Spleen (tissue), 11 donors: ENCODE measurements at regions not wholly inside any gene's neighbourhood (a gene's known extent, or its start where the extent isn't known, plus 50 kb on each side); places are given as distances from the start of the nearest gene placed in this dataset.

Experiments used
- DNase-seq: peaks from one replicate; pipeline ENCODE4 v3.0.0-alpha.2; 2020
- H3K27ac ChIP-seq, 8 donors: fragments of 200-600 bp; sonication (generic) in 7 of 8; 1 replicate in 4 of 8; 2 replicates in 4 of 8; pipeline versions ENCODE4 v1.5.0 to v1.8.0; 2016 to 2021; ENCODE audit warnings: inconsistent platforms in 4 of 8, mild to moderate bottlenecking in 4 of 8, moderate library complexity in 1 of 8
- H3K27me3 ChIP-seq, 7 donors: fragments of 200-600 bp; sonication (generic) in 6 of 7; replicated peaks in 1 of 7; 1 replicate in 4 of 7; 2 replicates in 3 of 7; pipeline versions ENCODE4 v1.5.0 to v1.8.0; 2016 to 2021; ENCODE audit warnings: inconsistent platforms in 3 of 7, mild to moderate bottlenecking in 1 of 7
- H3K36me3 ChIP-seq, 6 donors: fragments of 200-600 bp; sonication (generic) in 5 of 6; 1 replicate in 4 of 6; 2 replicates in 2 of 6; pipeline versions ENCODE4 v1.5.0 to v1.8.0; 2016 to 2021; ENCODE audit warnings: inconsistent platforms in 2 of 6
- H3K4me1 ChIP-seq, 6 donors: fragments of 200-600 bp; sonication (generic) in 5 of 6; 1 replicate in 3 of 6; 2 replicates in 3 of 6; pipeline versions ENCODE4 v1.5.0 to v1.8.0; 2016 to 2021; ENCODE audit warnings: inconsistent platforms in 3 of 6
- H3K4me3 ChIP-seq, 8 donors: fragments of 200-600 bp; sonication (generic) in 7 of 8; 1 replicate in 4 of 8; 2 replicates in 4 of 8; pipeline versions ENCODE4 v1.5.0 to v1.8.0; 2016 to 2021; ENCODE audit warnings: inconsistent platforms in 4 of 8, mild to moderate bottlenecking in 4 of 8, moderate library complexity in 2 of 8
- H3K9me3 ChIP-seq, 8 donors: fragments of 200-600 bp; sonication (generic) in 7 of 8; 1 replicate in 4 of 8; 2 replicates in 4 of 8; pipeline versions ENCODE4 v1.5.0 to v1.8.0; 2016 to 2021; ENCODE audit warnings: inconsistent platforms in 4 of 8
- CTCF ChIP-seq, 11 experiments: fragments of 200-600 bp in 7 of 11; fragments of 450-650 bp in 4 of 11; sonication (generic) in 4 of 11; IDR thresholded peaks in 8 of 11; conservative IDR thresholded peaks in 3 of 11; 1 replicate in 7 of 11; 2 replicates in 4 of 11; pipeline versions ENCODE4 v1.4.0 to v1.8.0; 2016 to 2021; ENCODE audit warnings: antibody characterized with exemption in 11 of 11, inconsistent platforms in 4 of 11, mild to moderate bottlenecking in 1 of 11
- POLR2A ChIP-seq, 3 donors: fragments of 450-650 bp; IDR thresholded peaks; one replicate each; pipeline ENCODE4 v1.5.1; 2017; ENCODE audit warnings: antibody characterized with exemption in 3 of 3, mild to moderate bottlenecking in 1 of 3
- POLR2AphosphoS5 ChIP-seq, 3 donors: sonication (generic); formaldehyde crosslinking; IDR thresholded peaks; one replicate each; pipeline ENCODE4 v1.5.1; 2017; ENCODE audit warnings: antibody characterized with exemption in 3 of 3
- WGBS, 5 donors: extraction: QIAGEN DNeasy Blood & Tissue Kit in 3 of 5; methylation state at CpG; one replicate each; pipeline versions ENCODE4 v1.1.5 to v1.1.7; 2013 to 2018; 5-methylcytosine and 5-hydroxymethylcytosine counted together
- intact Hi-C: fragments of 100-400 bp; cut with DNase I; formaldehyde crosslinking; loops from one replicate; pipeline ENCODE4 v1.15.0; 2023; ENCODE audit warnings: low total_unique reads
- donor health status: healthy with polysubstance abuse.
- donor health status: DM: no; HTN: no; CAD: no; lungs with moderate emphysema.
- donor health status: DM: no; HTN: no; CAD: no.
- donor health status: Bipolar disorder and iron deficiency.
- donor health status: healthy.
- donor health status: DM: no; HTN: no; CAD: no.
- donor health status: DM: yes; HTN: yes; CAD: no.

DNA sequence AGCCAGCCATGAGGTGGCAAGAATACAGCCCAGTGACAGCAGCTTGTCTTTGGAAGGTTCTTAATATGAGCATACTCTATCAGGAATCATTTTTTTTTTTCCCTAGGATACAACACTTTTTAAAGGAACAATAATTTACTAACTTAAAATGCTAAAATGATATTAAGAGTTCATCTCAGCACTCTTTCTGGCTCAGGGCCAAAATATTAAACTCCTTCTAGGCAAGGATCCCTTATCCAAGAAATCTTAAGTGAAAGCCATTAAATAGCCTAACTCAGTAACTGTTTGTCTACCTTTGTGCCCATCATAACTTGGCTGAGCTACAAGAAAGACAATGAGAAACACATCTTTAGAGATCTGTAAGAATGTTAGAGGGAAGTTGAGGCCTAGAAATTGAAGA, 529.5 kb upstream of the TGFBR2 start:
- no peak for DNase-seq
- Histone ChIP-seq H3K4me1 (no peaks in the 10 kb centered on the region), H3K4me3 (no peak overlapping the region), H3K36me3 (no peaks in the 10 kb centered on the region), H3K27me3 (no peaks in the 10 kb centered on the region), H3K9me3 (peaks cover 0 to 6% (median 0%) of the 10 kb centered on the region in 8 donors), H3K27ac (no peak overlapping the region)
- no peak for TF ChIP-seq POLR2AphosphoS5 (IDR thresholded peaks at IDR 0.05)
- TF ChIP-seq POLR2A (IDR thresholded peaks at IDR 0.05): no peak
- TF ChIP-seq CTCF (IDR thresholded peaks at IDR 0.05 in 8 of 11, conservative IDR thresholded peaks at IDR 0.05 in 3 of 11): no peak
- intact Hi-C loops: no loop called here

- TF ChIP-seq CTCF (IDR thresholded peaks at IDR 0.05 in 8 of 11, conservative IDR thresholded peaks at IDR 0.05 in 3 of 11) (no peak), POLR2A (IDR thresholded peaks at IDR 0.05) (no peak), POLR2AphosphoS5 (IDR thresholded peaks at IDR 0.05) (no peak)
- H3K36me3 ChIP-seq: no peaks in the 10 kb centered on the region
- intact Hi-C loops: no loop called here
- no peaks in the 10 kb centered on the region for H3K4me1 ChIP-seq
- H3K27me3 ChIP-seq: no peaks in the 10 kb centered on the region
- H3K4me3 ChIP-seq: no peak overlapping the region
- DNase-seq: no peak
- peaks cover 0 to 6% (median 0%) of the 10 kb centered on the region in 8 donors for H3K9me3 ChIP-seq
- H3K27ac ChIP-seq: no peak overlapping the region
- WGBS, 5 donors: 85 to 96% (median 92%) methylated on average over 2 of the region's 2 CpGs
These were observed 528.7 kb upstream of the TGFBR2 start for GRCh38 chr3:30077746-30078145.

DNA sequence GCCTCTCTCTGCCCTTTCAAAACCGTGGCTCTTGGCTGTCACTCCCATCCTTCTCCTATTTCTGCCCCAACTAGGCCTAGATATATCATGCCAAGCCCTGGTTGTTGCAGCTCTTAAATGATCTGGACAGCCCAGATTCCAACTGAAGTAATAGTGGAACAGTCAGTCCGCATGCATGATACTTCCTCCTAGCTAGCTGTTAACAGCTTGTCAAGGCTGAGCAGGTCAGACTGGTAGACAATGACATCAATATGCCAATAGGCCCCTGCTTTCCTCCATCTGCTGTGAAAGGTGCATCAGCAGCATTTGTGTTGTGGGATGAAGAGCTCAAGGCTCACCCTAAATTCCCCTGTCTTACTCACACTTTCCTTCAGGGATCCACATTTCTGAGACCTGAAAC, 527.7 kb upstream of the TGFBR2 start:
- 54 to 78% (median 60%) methylated on average over 2 of the region's 2 CpGs for WGBS, 5 donors
- Histone ChIP-seq H3K9me3 (peaks cover 0 to 6% (median 0%) of the 10 kb centered on the region in 8 donors), H3K4me1 (no peaks in the 10 kb centered on the region), H3K4me3 (no peak overlapping the region), H3K36me3 (no peaks in the 10 kb centered on the region), H3K27ac (no peak overlapping the region), H3K27me3 (no peaks in the 10 kb centered on the region)
- DNase-seq: no peak
- intact Hi-C loops: no loop called here
- TF ChIP-seq POLR2AphosphoS5 (IDR thresholded peaks at IDR 0.05) (no peak), CTCF (IDR thresholded peaks at IDR 0.05 in 8 of 11, conservative IDR thresholded peaks at IDR 0.05 in 3 of 11) (no peak), POLR2A (IDR thresholded peaks at IDR 0.05) (no peak)

DNA sequence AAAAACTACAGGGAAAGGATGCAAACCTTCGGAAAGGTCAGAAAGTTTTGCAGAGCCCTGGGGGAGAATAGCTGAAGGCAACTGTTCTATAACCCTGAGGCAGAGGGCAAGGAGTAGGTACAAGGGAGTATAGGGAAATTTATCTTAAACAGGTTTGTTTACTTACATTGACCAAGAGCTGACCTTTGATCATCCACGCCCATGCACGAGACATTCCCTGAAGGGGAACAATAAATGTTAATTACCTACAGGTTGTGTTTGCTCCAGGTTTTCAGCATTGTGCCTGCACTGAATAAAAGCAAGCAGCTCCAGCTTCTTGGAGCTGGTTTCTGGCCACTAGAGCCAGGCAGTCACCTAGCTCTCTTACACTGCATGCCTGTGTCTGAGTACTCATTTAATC, 524.5 kb upstream of the TGFBR2 start:
- H3K27me3 ChIP-seq: peaks cover 0 to 7% (median 0%) of the 10 kb centered on the region in 7 donors
- H3K36me3 ChIP-seq: no peaks in the 10 kb centered on the region
- 84 to 97% (median 91%) methylated on average over 3 of the region's 3 CpGs for WGBS, 5 donors
- no peak overlapping the region for H3K27ac ChIP-seq
- no peak for DNase-seq
- intact Hi-C loops: no loop called here
- no peak overlapping the region for H3K4me3 ChIP-seq
- H3K9me3 ChIP-seq: no peaks in the 10 kb centered on the region
- no peaks in the 10 kb centered on the region for H3K4me1 ChIP-seq
- TF ChIP-seq CTCF (IDR thresholded peaks at IDR 0.05 in 8 of 11, conservative IDR thresholded peaks at IDR 0.05 in 3 of 11): no peak
- no peak for TF ChIP-seq POLR2AphosphoS5 (IDR thresholded peaks at IDR 0.05)
- no peak for TF ChIP-seq POLR2A (IDR thresholded peaks at IDR 0.05)
